ENCODE measurements at regions not wholly inside any gene's neighbourhood (a gene's known extent, or its start where the extent isn't known, plus 50 kb on each side); places are given as distances from the start of the nearest gene placed in this dataset.

DNA sequence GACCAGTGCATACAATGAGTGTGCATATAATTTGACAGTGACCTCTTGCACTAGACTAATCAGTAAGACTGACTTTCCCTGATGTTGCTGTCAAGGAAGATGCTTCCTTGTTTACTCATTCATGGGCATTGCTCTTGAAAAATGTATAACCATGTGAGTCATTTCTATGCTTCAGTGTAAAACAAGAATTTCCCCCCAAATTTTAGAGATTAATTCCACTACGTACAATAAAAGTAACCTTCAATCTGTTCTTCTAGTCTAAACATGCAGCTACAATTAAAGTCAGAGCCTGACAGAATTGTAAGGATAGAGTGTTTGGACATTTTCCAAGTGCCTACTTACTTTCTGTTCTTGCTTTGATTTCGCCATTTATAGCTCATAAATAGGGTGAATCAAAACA, 935.7 kb downstream of the RAPGEF2 start:
- TF ChIP-seq CREM (IDR thresholded peaks at IDR 0.05; ENCODE audit: low read depth) (no peak), NFYA (IDR thresholded peaks at IDR 0.05; ENCODE audit: borderline replicate concordance, low read depth, low read length) (no peak), ZNF24 (IDR thresholded peaks at IDR 0.05) (no peak), MAX (IDR thresholded peaks at IDR 0.05; ENCODE audit: low read depth, low read length) (no peak), JUNB (IDR thresholded peaks at IDR 0.05) (no peak), RFX5 (IDR thresholded peaks at IDR 0.05; ENCODE audit: low read depth, low read length) (no peak), CREB1 (IDR thresholded peaks at IDR 0.05; ENCODE audit: low read depth) (no peak), DPF2 (IDR thresholded peaks at IDR 0.05) (no peak), CTCF (IDR thresholded peaks at IDR 0.05 in 2 of 3, conservative IDR thresholded peaks at IDR 0.05 in 1 of 3; ENCODE audit: control insufficient read depth in 2 of 3, extremely low read depth in 1 of 3, insufficient read depth in 1 of 3, low read depth in 3 of 3, low read length in 3 of 3) (no peak), MEF2A (IDR thresholded peaks at IDR 0.05; ENCODE audit: insufficient read depth, low read depth, low read length) (no peak)
